CD4-positive, alpha-beta T cell (primary cell): ENCODE measurements at regions not wholly inside any gene's neighbourhood (a gene's known extent, or its start where the extent isn't known, plus 50 kb on each side); places are given as distances from the start of the nearest gene placed in this dataset.

ENCODE experiments used
- ATAC-seq: fragments of 200-7000 bp; cut with Tn5 transposase; one replicate; pipeline ENCODE4 v1.10.0; 2022; ENCODE audit warnings: mild to moderate bottlenecking; ENCODE audit not compliant: poor library complexity
- CTCF ChIA-PET: fragments of 350-600 bp; sonication (Branson Sonifier 250); formaldehyde crosslinking; loops from one replicate; lab custom pipeline; 2021; ENCODE audit warnings: antibody characterized with exemption, inconsistent platforms; lab: Charles Lee
- POLR2A ChIA-PET: fragments of 350-600 bp; sonication (Branson Sonifier 250); formaldehyde crosslinking; loops from one replicate; lab custom pipeline; 2021; ENCODE audit warnings: antibody characterized with exemption, inconsistent platforms; lab: Charles Lee
- DNase-seq, 14 experiments: peaks; one replicate each; pipeline ENCODE4 v3.0.0-alpha.2; 2013 to 2020; ENCODE audit warnings: mixed read lengths in 2 of 14
- H3K27ac ChIP-seq, 2 donors: one replicate each; pipeline versions ENCODE4 v1.5.1 to v1.7.0; 2013; ENCODE audit warnings: low read length in 2 of 2, low read depth in 1 of 2, mild to moderate bottlenecking in 1 of 2
- H3K27me3 ChIP-seq, 2 experiments: 1 replicate in 1 of 2; 2 replicates in 1 of 2; pipeline versions ENCODE4 v1.6.1 to v1.7.0; 2013; ENCODE audit warnings: low read length in 2 of 2, control low read depth in 1 of 2, mild to moderate bottlenecking in 1 of 2, moderate library complexity in 1 of 2; ENCODE audit not compliant: insufficient read depth in 2 of 2, control insufficient read depth in 1 of 2
- H3K36me3 ChIP-seq: one replicate; pipeline ENCODE4 v1.6.1; 2013; ENCODE audit warnings: low read length, control low read depth; ENCODE audit not compliant: insufficient read depth
- H3K4me1 ChIP-seq: one replicate; pipeline ENCODE4 v1.6.1; 2013; ENCODE audit warnings: low read length, control low read depth; ENCODE audit not compliant: insufficient read depth
- H3K4me3 ChIP-seq: one replicate; pipeline ENCODE4 v1.5.1; 2013; ENCODE audit warnings: mild to moderate bottlenecking, low read length, moderate library complexity
- H3K9me3 ChIP-seq, 2 experiments: 1 replicate in 1 of 2; 2 replicates in 1 of 2; pipeline versions ENCODE4 v1.6.1 to v1.7.0; 2013; ENCODE audit warnings: low read length in 2 of 2, mild to moderate bottlenecking in 2 of 2, control low read depth in 1 of 2, moderate library complexity in 1 of 2; ENCODE audit not compliant: control insufficient read depth in 1 of 2, insufficient read depth in 1 of 2
- H3K27ac Mint-ChIP-seq: one replicate; pipeline ENCODE4 v1.8.0; 2020; ENCODE audit warnings: mixed read lengths
- H3K27me3 Mint-ChIP-seq: one replicate; pipeline ENCODE4 v1.8.0; 2021; ENCODE audit warnings: mixed read lengths
- H3K36me3 Mint-ChIP-seq: one replicate; pipeline ENCODE4 v1.8.0; 2021; ENCODE audit warnings: low read depth, mixed read lengths
- H3K4me1 Mint-ChIP-seq: one replicate; pipeline ENCODE4 v1.8.0; 2021; ENCODE audit warnings: low read depth, mixed read lengths
- H3K4me3 Mint-ChIP-seq: one replicate; pipeline ENCODE4 v1.8.0; 2020; ENCODE audit warnings: mild to moderate bottlenecking, mixed read lengths
- H3K9me3 Mint-ChIP-seq: one replicate; pipeline ENCODE4 v1.8.0; 2020; ENCODE audit warnings: mixed read lengths
- intact Hi-C, 2 experiments: fragments of 100-400 bp; cut with DNase I in 1 of 2; cut with micrococcal nuclease in 1 of 2; formaldehyde crosslinking; loops; one replicate each; pipeline versions ENCODE4 v1.15.1 to v1.9.0; 2023 to 2025; cut with DNase I, micrococcal nuclease
- TF ChIP-seq, protein P1 (sequence below): fragments of 200-600 bp; IDR thresholded peaks from one replicate; pipeline ENCODE4 v1.8.0; 2022; ENCODE audit warnings: antibody characterized with exemption, mild to moderate bottlenecking

DNA sequence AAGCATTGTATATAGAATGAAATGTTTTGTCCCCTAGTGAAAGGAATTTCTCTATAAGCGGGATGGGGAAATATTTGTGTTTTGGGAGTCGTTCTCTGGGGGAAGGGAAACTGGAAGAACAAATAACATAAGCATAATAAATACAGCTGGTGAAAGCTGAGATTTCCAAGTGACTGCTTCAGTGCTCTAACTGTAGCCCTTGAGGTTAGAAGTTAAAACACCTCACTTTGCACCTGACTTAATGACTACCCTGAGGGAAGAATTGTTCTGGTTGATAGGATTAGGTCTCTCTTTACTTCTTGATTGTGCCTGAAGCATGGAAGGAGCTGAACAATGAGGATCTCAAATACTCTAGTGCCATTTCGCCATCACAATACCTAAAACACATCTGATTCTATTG, 307.4 kb downstream of the MAN2A1 start:
- Mint-ChIP-seq H3K27ac (no peak overlapping the region), H3K9me3 (no peaks in the 10 kb centered on the region), H3K36me3 (no peaks in the 10 kb centered on the region), H3K27me3 (no peaks in the 10 kb centered on the region), H3K4me1 (peaks cover 4% of the 10 kb centered on the region), H3K4me3 (no peak overlapping the region)
- ATAC-seq = no peak
- POLR2A ChIA-PET = interaction anchor here (1.4 kb wide), 1 partner anchor 76 kb away, joined by 4 read pairs; no protein-coding TSS in a partner anchor
- intact Hi-C loops = no loop called here
- DNase-seq = no peak
- Histone ChIP-seq H3K27me3 (no peaks in the 10 kb centered on the region), H3K4me1 (no peaks in the 10 kb centered on the region), H3K9me3 (no peaks in the 10 kb centered on the region), H3K4me3 (no peak overlapping the region), H3K27ac (no peak overlapping the region), H3K36me3 (no peaks in the 10 kb centered on the region)
- CTCF ChIA-PET = no interaction called here
- TF ChIP-seq, protein P1, sequence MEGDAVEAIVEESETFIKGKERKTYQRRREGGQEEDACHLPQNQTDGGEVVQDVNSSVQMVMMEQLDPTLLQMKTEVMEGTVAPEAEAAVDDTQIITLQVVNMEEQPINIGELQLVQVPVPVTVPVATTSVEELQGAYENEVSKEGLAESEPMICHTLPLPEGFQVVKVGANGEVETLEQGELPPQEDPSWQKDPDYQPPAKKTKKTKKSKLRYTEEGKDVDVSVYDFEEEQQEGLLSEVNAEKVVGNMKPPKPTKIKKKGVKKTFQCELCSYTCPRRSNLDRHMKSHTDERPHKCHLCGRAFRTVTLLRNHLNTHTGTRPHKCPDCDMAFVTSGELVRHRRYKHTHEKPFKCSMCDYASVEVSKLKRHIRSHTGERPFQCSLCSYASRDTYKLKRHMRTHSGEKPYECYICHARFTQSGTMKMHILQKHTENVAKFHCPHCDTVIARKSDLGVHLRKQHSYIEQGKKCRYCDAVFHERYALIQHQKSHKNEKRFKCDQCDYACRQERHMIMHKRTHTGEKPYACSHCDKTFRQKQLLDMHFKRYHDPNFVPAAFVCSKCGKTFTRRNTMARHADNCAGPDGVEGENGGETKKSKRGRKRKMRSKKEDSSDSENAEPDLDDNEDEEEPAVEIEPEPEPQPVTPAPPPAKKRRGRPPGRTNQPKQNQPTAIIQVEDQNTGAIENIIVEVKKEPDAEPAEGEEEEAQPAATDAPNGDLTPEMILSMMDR = no peak

- TF ChIP-seq, protein P1 = no peak
- CTCF ChIA-PET = no interaction called here
- Mint-ChIP-seq H3K36me3 (no peaks in the 10 kb centered on the region), H3K4me3 (no peak overlapping the region), H3K4me1 (peaks cover 4% of the 10 kb centered on the region), H3K9me3 (no peaks in the 10 kb centered on the region), H3K27me3 (no peaks in the 10 kb centered on the region), H3K27ac (no peak overlapping the region)
- no peaks in the 10 kb centered on the region for H3K36me3 ChIP-seq
- no peaks in the 10 kb centered on the region for H3K9me3 ChIP-seq
- DNase-seq (no peak), ATAC-seq (no peak)
- H3K27me3 ChIP-seq = no peaks in the 10 kb centered on the region
- H3K4me1 ChIP-seq = no peaks in the 10 kb centered on the region
- no peak overlapping the region for H3K4me3 ChIP-seq
- H3K27ac ChIP-seq = no peak overlapping the region
- POLR2A ChIA-PET = interaction anchor here (1.4 kb wide), 1 partner anchor 77 kb away, joined by 4 read pairs; no protein-coding TSS in a partner anchor
- intact Hi-C loops = no loop called here
Observed at GRCh38 chr5:109998208-109998607, 308.5 kb downstream of the MAN2A1 start.

DNA sequence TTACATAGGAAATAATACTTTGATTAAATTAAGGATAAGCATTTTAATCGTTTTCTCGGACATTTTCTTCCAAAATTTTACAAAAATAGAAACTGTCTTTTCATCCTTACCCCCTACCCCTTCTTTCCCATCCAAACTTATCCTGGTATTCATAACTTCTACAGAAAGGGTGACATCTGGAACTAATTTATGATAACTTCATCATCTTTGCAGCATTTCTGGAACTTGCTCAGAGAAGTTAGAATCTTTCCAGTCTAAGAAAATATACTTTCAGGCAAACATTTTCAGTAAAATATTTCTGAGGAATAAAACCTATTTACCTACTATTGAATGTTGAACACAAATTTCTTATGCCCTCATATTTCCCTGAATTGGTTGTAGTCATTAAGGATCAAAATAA, 309.0 kb downstream of the MAN2A1 start:
- ATAC-seq (no peak), DNase-seq (no peak)
- Histone ChIP-seq H3K4me3 (no peak overlapping the region), H3K9me3 (no peaks in the 10 kb centered on the region), H3K4me1 (no peaks in the 10 kb centered on the region), H3K27ac (no peak overlapping the region), H3K27me3 (no peaks in the 10 kb centered on the region), H3K36me3 (no peaks in the 10 kb centered on the region)
- H3K9me3 Mint-ChIP-seq = no peaks in the 10 kb centered on the region
- no peaks in the 10 kb centered on the region for H3K36me3 Mint-ChIP-seq
- no peak overlapping the region for H3K4me3 Mint-ChIP-seq
- TF ChIP-seq, protein P1 = no peak
- no peak overlapping the region for H3K27ac Mint-ChIP-seq
- H3K27me3 Mint-ChIP-seq = no peaks in the 10 kb centered on the region
- H3K4me1 Mint-ChIP-seq = peaks cover 4% of the 10 kb centered on the region
- intact Hi-C loops = no loop called here
- ChIA-PET POLR2A (interaction anchor here (0.9 to 1.4 kb wide), 2 partner anchors 56 to 77 kb away, joined by 3 to 4 read pairs; no protein-coding TSS in a partner anchor), CTCF (no interaction called here)
